ENCODE measurements at regions not wholly inside any gene's neighbourhood (a gene's known extent, or its start where the extent isn't known, plus 50 kb on each side); places are given as distances from the start of the nearest gene placed in this dataset.

- no peak for TF ChIP-seq REST (IDR thresholded peaks at IDR 0.05; ENCODE audit: borderline replicate concordance)
- TF ChIP-seq CTCF (IDR thresholded peaks at IDR 0.05; ENCODE audit: poor library complexity, severe bottlenecking) = no peak
- no peak for TF ChIP-seq EZH2 (IDR thresholded peaks at IDR 0.05; ENCODE audit: borderline replicate concordance, insufficient read depth, low read length, poor library complexity, severe bottlenecking)
- no peak for TF ChIP-seq RAD21 (conservative IDR thresholded peaks at IDR 0.05)
- TF ChIP-seq EP300 (conservative IDR thresholded peaks at IDR 0.05; ENCODE audit: poor library complexity, severe bottlenecking) = no peak
These were observed 66.2 kb downstream of the SOX11 start for GRCh38 chr2:5758346-5758745.

Data from neural cell (in vitro differentiated cells).